ENCODE measurements at regions not wholly inside any gene's neighbourhood (a gene's known extent, or its start where the extent isn't known, plus 50 kb on each side); places are given as distances from the start of the nearest gene placed in this dataset.

GRCh38 chr5:28275931-28276330 lies 1237.5 kb upstream of the CDH9 start:
- no peaks in the 10 kb centered on the region for H3K9me2 ChIP-seq (ENCODE audit: insufficient read depth, low read length)
- no peak overlapping the region for H2AFZ ChIP-seq (ENCODE audit: low read length)
- ChIA-PET POLR2A (no interaction called here), CTCF (ENCODE audit: unreplicated experiment) (no interaction called here)
- TF ChIP-seq CTCF (conservative IDR thresholded peaks at IDR 0.05; ENCODE audit: low read length) (no peak), EZH2phosphoT487 (IDR thresholded peaks at IDR 0.05; ENCODE audit: borderline replicate concordance, low read depth, low read length) (no peak)
- no peak overlapping the region for H3K4me3 ChIP-seq (ENCODE audit: low read depth, low read length, poor library complexity, severe bottlenecking)
- intact Hi-C loops (cut with micrococcal nuclease; ENCODE audit: unreplicated experiment): no loop called here
- no peak overlapping the region for H3K27ac ChIP-seq (ENCODE audit: low read depth, low read length, poor library complexity, severe bottlenecking)
- no peaks in the 10 kb centered on the region for H3K4me1 ChIP-seq (ENCODE audit: insufficient read depth, low read length, poor library complexity, severe bottlenecking)
- no peak for DNase-seq (ENCODE audit: low spot score)
- no peaks in the 10 kb centered on the region for H3K9me3 ChIP-seq (ENCODE audit: low read length)
- no peak overlapping the region for H3K4me2 ChIP-seq (ENCODE audit: low read length)
- H4K20me1 ChIP-seq (ENCODE audit: insufficient read depth, low read length): no peaks in the 10 kb centered on the region
- no peaks in the 10 kb centered on the region for H3K79me2 ChIP-seq (ENCODE audit: insufficient read depth, low read depth, low read length)
- no peaks in the 10 kb centered on the region for H3K36me3 ChIP-seq (ENCODE audit: insufficient read depth, low read length)
- BruUV-seq (replicated peaks): no TSS peak

DNA sequence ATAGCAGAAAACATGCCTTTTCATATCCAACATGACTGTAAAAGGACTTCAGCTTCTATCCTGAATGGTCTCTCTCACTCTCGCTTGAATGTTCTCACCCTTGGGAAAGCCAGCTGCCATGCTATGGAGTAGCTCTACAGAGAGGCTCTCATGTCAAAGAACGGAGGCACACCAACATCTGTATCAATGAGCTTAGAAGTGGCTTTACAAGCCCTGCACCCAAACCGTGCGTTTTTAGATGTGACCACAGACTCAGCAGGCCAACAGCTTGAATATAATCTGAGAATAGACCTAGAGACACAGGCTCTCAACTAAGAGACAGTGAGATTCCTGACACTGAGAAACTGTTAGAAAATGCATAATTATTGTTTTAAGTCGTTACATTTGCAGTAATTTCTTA lies 1231.6 kb upstream of the CDH9 start:
- ChIA-PET POLR2A (no interaction called here), CTCF (ENCODE audit: unreplicated experiment) (interaction anchor here (0.6 kb wide), 1 partner anchor 1970 kb away, joined by 3 read pairs; no protein-coding TSS in a partner anchor)
- Histone ChIP-seq H3K36me3 (ENCODE audit: insufficient read depth, low read length) (no peaks in the 10 kb centered on the region), H3K4me3 (ENCODE audit: low read depth, low read length, poor library complexity, severe bottlenecking) (no peak overlapping the region), H3K9me3 (ENCODE audit: low read length) (no peaks in the 10 kb centered on the region), H3K4me1 (ENCODE audit: insufficient read depth, low read length, poor library complexity, severe bottlenecking) (no peaks in the 10 kb centered on the region), H4K20me1 (ENCODE audit: insufficient read depth, low read length) (no peaks in the 10 kb centered on the region), H3K27ac (ENCODE audit: low read depth, low read length, poor library complexity, severe bottlenecking) (no peak overlapping the region), H2AFZ (ENCODE audit: low read length) (no peak overlapping the region), H3K79me2 (ENCODE audit: insufficient read depth, low read depth, low read length) (no peaks in the 10 kb centered on the region), H3K4me2 (ENCODE audit: low read length) (no peak overlapping the region), H3K9me2 (ENCODE audit: insufficient read depth, low read length) (no peaks in the 10 kb centered on the region)
- no peak for DNase-seq (ENCODE audit: low spot score)
- BruUV-seq (replicated peaks): no TSS peak
- intact Hi-C loops (cut with micrococcal nuclease; ENCODE audit: unreplicated experiment): no loop called here
- TF ChIP-seq EZH2phosphoT487 (IDR thresholded peaks at IDR 0.05; ENCODE audit: borderline replicate concordance, low read depth, low read length): no peak
- no peak for TF ChIP-seq CTCF (conservative IDR thresholded peaks at IDR 0.05; ENCODE audit: low read length)

DNA sequence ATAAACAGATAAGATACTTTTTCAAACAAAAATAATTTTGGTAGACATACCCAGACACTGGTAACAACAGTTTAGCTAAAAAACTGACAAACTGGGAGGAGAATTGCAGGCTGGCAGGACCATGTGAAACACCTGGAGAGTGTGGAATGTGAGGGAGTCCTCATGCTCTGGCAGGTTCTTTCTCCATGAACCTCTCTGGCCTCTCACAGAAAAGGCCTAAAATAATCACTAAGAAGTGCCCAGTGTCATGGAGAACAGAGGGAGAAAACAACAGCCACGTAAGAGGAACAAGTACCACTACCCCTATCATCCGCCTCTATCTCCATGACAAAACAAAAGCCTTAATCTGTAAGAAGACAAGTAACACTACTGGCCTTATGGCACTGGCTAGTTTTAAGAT lies 1227.5 kb upstream of the CDH9 start:
- CTCF ChIA-PET (ENCODE audit: unreplicated experiment): no interaction called here
- Histone ChIP-seq H3K4me3 (ENCODE audit: low read depth, low read length, poor library complexity, severe bottlenecking) (no peak overlapping the region), H3K9me2 (ENCODE audit: insufficient read depth, low read length) (no peaks in the 10 kb centered on the region), H3K4me1 (ENCODE audit: insufficient read depth, low read length, poor library complexity, severe bottlenecking) (no peaks in the 10 kb centered on the region), H3K4me2 (ENCODE audit: low read length) (no peak overlapping the region), H3K79me2 (ENCODE audit: insufficient read depth, low read depth, low read length) (no peaks in the 10 kb centered on the region), H3K27ac (ENCODE audit: low read depth, low read length, poor library complexity, severe bottlenecking) (no peak overlapping the region), H2AFZ (ENCODE audit: low read length) (no peak overlapping the region), H3K9me3 (ENCODE audit: low read length) (no peaks in the 10 kb centered on the region), H3K36me3 (ENCODE audit: insufficient read depth, low read length) (no peaks in the 10 kb centered on the region), H4K20me1 (ENCODE audit: insufficient read depth, low read length) (no peaks in the 10 kb centered on the region)
- no peak for DNase-seq (ENCODE audit: low spot score)
- TF ChIP-seq EZH2phosphoT487 (IDR thresholded peaks at IDR 0.05; ENCODE audit: borderline replicate concordance, low read depth, low read length): no peak
- no peak for TF ChIP-seq CTCF (conservative IDR thresholded peaks at IDR 0.05; ENCODE audit: low read length)
- BruUV-seq (replicated peaks): no TSS peak
- intact Hi-C loops (cut with micrococcal nuclease; ENCODE audit: unreplicated experiment): no loop called here
- POLR2A ChIA-PET: interaction anchor here (0.6 kb wide), 1 partner anchor 1162 kb away, joined by 3 read pairs; no protein-coding TSS in a partner anchor

All from OCI-LY7 (cell line).